HL-60 (cell line): ENCODE measurements at regions not wholly inside any gene's neighbourhood (a gene's known extent, or its start where the extent isn't known, plus 50 kb on each side); places are given as distances from the start of the nearest gene placed in this dataset.

Source experiments
- DNase-seq, 2 experiments: peaks; one replicate each; pipeline ENCODE4 v3.0.0-alpha.2; 2010 to 2020; ENCODE audit warnings: low read depth in 1 of 2, low spot score in 1 of 2
- H3K27ac ChIP-seq: fragments of 250-450 bp; sonication (Bioruptor Pico); replicated peaks from 2 replicates; pipeline ENCODE4 v1.5.1; 2020; ENCODE audit warnings: mild to moderate bottlenecking, moderate library complexity
- H3K27me3 ChIP-seq: fragments of 250-450 bp; sonication (Bioruptor Pico); 2 replicates; pipeline ENCODE4 v1.5.1; 2021; ENCODE audit warnings: mild to moderate bottlenecking, moderate library complexity; ENCODE audit not compliant: insufficient read depth, poor library complexity, severe bottlenecking
- H3K4me3 ChIP-seq: replicated peaks from 2 replicates; pipeline ENCODE4 v1.5.1; 2011; ENCODE audit warnings: mild to moderate bottlenecking, control low read depth, low read length; ENCODE audit not compliant: insufficient read depth
- GABPA ChIP-seq: IDR thresholded peaks from 2 replicates; pipeline ENCODE4 v1.6.1; 2012; ENCODE audit warnings: low read depth
- POLR2AphosphoS5 ChIP-seq: IDR thresholded peaks from 2 replicates; pipeline ENCODE4 v1.6.1; 2012; ENCODE audit warnings: low read depth
- SPI1 ChIP-seq: IDR thresholded peaks from 2 replicates; pipeline ENCODE4 v1.6.1; 2012; ENCODE audit warnings: low read depth, mild to moderate bottlenecking, borderline replicate concordance
- TF ChIP-seq, protein P1 (sequence below): IDR thresholded peaks from one replicate; pipeline ENCODE4 v1.5.1; 2011; ENCODE audit warnings: low read length, control low read depth, inconsistent platforms; ENCODE audit not compliant: insufficient read depth
- TF ChIP-seq, protein P2 (sequence below): IDR thresholded peaks from 2 replicates; pipeline ENCODE4 v1.6.1; 2012; ENCODE audit warnings: low read depth; ENCODE audit not compliant: insufficient replicate concordance

DNA sequence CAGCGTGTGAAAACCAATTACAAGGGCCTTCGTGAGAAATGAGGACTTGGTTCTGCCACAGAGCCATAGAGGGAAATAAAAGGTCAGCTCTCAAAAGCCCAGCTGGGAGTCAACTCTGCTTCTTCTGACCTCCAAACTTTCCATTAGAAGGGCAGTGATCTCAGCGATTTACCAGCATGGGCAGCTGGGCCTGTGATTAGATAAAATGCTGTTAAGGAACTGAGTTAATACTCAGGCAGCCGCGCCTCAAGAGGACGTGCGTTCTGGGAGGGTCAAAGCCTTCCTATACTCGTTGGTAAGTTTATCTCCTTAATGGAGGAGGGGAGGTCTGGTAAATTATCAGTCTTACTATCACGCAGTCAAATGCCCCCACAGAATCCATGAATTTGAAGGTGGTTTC is 480.2 kb upstream of the ERCC4 start:
- Histone ChIP-seq H3K4me3 (no peak overlapping the region), H3K27ac (no peak overlapping the region), H3K27me3 (no peaks in the 10 kb centered on the region)
- no peak for DNase-seq
- TF ChIP-seq SPI1 (no peak), POLR2AphosphoS5 (no peak), GABPA (no peak)
- TF ChIP-seq, protein P1, sequence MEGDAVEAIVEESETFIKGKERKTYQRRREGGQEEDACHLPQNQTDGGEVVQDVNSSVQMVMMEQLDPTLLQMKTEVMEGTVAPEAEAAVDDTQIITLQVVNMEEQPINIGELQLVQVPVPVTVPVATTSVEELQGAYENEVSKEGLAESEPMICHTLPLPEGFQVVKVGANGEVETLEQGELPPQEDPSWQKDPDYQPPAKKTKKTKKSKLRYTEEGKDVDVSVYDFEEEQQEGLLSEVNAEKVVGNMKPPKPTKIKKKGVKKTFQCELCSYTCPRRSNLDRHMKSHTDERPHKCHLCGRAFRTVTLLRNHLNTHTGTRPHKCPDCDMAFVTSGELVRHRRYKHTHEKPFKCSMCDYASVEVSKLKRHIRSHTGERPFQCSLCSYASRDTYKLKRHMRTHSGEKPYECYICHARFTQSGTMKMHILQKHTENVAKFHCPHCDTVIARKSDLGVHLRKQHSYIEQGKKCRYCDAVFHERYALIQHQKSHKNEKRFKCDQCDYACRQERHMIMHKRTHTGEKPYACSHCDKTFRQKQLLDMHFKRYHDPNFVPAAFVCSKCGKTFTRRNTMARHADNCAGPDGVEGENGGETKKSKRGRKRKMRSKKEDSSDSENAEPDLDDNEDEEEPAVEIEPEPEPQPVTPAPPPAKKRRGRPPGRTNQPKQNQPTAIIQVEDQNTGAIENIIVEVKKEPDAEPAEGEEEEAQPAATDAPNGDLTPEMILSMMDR: no peak
- TF ChIP-seq, protein P2, sequence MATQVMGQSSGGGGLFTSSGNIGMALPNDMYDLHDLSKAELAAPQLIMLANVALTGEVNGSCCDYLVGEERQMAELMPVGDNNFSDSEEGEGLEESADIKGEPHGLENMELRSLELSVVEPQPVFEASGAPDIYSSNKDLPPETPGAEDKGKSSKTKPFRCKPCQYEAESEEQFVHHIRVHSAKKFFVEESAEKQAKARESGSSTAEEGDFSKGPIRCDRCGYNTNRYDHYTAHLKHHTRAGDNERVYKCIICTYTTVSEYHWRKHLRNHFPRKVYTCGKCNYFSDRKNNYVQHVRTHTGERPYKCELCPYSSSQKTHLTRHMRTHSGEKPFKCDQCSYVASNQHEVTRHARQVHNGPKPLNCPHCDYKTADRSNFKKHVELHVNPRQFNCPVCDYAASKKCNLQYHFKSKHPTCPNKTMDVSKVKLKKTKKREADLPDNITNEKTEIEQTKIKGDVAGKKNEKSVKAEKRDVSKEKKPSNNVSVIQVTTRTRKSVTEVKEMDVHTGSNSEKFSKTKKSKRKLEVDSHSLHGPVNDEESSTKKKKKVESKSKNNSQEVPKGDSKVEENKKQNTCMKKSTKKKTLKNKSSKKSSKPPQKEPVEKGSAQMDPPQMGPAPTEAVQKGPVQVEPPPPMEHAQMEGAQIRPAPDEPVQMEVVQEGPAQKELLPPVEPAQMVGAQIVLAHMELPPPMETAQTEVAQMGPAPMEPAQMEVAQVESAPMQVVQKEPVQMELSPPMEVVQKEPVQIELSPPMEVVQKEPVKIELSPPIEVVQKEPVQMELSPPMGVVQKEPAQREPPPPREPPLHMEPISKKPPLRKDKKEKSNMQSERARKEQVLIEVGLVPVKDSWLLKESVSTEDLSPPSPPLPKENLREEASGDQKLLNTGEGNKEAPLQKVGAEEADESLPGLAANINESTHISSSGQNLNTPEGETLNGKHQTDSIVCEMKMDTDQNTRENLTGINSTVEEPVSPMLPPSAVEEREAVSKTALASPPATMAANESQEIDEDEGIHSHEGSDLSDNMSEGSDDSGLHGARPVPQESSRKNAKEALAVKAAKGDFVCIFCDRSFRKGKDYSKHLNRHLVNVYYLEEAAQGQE: no peak

DNA sequence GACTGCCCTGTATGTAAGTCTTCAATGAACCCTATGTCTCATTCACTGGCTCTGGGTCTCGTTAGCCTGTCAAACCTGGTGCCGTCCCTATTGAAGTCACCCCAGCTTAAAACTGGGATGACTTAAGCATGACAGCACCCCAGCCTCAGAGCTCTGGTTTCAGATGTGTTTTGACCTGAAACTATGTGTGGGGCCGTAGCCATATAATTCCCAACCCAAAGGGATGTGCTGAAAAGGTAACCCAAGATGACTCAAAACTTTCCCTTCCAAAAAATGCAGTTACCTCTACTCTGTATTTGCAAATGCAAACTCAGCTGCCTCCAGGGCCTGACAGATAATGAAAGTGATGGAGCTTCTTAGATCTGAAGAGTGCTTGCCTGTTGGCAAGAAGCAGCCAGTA is 478.3 kb upstream of the ERCC4 start:
- Histone ChIP-seq H3K27me3 (no peaks in the 10 kb centered on the region), H3K4me3 (no peak overlapping the region), H3K27ac (no peak overlapping the region)
- TF ChIP-seq POLR2AphosphoS5: no peak
- TF ChIP-seq, protein P2: no peak
- DNase-seq: no peak

DNA sequence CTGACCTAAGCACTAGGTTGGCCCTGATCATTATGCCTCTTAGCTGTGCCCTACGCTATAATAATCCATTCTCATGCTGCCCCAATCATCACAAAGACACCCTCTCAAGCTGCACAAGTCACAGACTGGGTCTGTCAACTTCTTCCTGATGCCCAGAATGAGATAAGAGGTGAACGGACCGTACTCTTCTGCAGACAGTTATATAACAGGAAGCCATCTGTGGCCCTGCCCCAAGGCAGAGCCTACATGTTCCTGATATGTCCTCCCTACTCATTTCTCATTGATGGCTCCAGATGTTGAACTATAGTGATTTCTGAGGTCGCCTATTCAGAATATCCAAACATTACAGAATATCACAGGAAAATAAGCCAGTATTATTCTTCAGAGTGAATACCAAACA is 471.6 kb upstream of the ERCC4 start:
- Histone ChIP-seq H3K4me3 (no peak overlapping the region), H3K27me3 (no peaks in the 10 kb centered on the region), H3K27ac (no peak overlapping the region)
- TF ChIP-seq SPI1: no peak
- TF ChIP-seq, protein P2: no peak
- no peak for TF ChIP-seq POLR2AphosphoS5
- no peak for TF ChIP-seq GABPA
- TF ChIP-seq, protein P1: no peak
- DNase-seq: no peak

DNA sequence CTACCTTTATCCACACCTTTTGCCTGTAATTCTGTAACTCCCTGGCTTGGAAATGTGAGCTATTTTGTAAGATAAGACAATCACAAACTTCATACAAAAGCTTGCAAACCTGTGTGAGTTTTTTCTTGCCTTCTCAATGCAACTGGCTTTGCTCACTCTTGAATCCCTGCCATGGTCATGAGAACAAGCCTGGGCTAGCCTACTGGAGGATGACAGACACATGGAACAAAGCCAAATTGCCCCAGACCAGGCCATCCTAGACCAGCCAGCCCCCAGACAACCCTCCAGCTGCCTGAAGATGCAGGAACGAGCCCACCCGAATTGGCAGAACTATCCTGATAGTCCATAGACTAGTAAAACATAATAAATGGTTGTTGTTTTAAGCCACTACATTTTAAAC is 466.6 kb upstream of the ERCC4 start:
- Histone ChIP-seq H3K27ac (no peak overlapping the region), H3K4me3 (no peak overlapping the region), H3K27me3 (no peaks in the 10 kb centered on the region)
- no peak for DNase-seq
- TF ChIP-seq, protein P1: no peak
- TF ChIP-seq SPI1: no peak
- no peak for TF ChIP-seq POLR2AphosphoS5
- TF ChIP-seq GABPA: no peak
- TF ChIP-seq, protein P2: no peak
